Erythroblast (primary cell): ENCODE measurements at regions not wholly inside any gene's neighbourhood (a gene's known extent, or its start where the extent isn't known, plus 50 kb on each side); places are given as distances from the start of the nearest gene placed in this dataset.

Experiments
- GATA1 ChIP-seq: IDR thresholded peaks from 2 replicates; pipeline ENCODE4 v1.6.1; 2011; ENCODE audit warnings: low read depth, mild to moderate bottlenecking, control low read depth, low read length, moderate library complexity
- POLR2A ChIP-seq: IDR thresholded peaks from 2 replicates; pipeline ENCODE4 v1.6.1; 2011; ENCODE audit warnings: mild to moderate bottlenecking, low read length

DNA sequence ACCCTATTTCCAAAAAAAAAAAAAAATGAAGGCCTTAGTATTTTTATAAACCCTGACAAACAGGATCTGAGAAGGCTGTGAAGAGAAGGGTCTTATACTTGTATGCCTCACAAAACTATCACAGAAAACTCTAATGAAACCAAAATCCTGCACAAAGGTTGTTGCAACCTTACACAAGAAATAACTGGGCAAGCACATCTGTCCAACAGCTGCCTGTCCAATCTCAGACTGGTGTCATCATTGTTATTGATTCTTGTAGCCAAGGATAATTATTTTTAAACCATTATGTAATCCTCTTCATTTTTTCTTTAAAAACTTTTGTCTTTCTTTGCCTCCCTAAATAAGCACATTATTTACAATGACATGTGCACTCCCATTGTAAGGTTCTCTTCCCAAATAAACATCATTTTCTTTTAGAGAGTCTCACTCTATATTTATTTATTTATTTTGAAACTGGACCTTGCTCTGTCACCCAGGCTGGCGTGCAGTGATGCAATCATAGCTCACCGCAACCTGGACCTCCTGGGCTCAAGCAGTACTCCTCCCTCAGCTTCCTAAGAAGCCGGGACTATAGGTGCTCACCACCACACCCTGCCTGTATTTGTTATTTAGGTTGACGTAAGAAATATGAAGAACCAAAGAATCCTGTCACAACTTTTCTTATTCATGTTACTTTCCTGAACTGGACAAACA is 697.1 kb downstream of the DOK5 start:
- TF ChIP-seq POLR2A (no peak), GATA1 (no peak)
